ENCODE measurements at regions not wholly inside any gene's neighbourhood (a gene's known extent, or its start where the extent isn't known, plus 50 kb on each side); places are given as distances from the start of the nearest gene placed in this dataset.

DNA sequence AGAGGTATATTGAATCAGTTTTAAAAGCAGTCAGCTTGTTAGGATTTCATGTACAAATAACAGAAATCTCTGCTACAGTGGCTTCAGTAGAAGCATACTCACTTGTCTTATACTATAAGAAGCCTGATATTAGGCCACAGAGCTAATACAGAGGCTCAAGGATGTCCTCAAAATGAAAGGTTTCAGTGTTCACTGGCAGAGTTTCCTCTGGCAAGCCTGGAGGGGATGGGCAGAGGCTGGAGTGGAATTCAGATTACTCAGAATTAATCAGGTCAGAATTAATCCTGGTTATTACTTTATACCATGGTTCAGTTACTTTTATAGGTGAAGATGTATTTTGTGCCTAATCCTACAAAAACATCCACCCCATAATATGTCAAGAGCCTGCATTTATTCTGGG lies 520.5 kb downstream of the USP25 start:
- intact Hi-C loops (cut with DNase I) = no loop called here
- no peak for DNase-seq (ENCODE audit: low spot score)

DNA sequence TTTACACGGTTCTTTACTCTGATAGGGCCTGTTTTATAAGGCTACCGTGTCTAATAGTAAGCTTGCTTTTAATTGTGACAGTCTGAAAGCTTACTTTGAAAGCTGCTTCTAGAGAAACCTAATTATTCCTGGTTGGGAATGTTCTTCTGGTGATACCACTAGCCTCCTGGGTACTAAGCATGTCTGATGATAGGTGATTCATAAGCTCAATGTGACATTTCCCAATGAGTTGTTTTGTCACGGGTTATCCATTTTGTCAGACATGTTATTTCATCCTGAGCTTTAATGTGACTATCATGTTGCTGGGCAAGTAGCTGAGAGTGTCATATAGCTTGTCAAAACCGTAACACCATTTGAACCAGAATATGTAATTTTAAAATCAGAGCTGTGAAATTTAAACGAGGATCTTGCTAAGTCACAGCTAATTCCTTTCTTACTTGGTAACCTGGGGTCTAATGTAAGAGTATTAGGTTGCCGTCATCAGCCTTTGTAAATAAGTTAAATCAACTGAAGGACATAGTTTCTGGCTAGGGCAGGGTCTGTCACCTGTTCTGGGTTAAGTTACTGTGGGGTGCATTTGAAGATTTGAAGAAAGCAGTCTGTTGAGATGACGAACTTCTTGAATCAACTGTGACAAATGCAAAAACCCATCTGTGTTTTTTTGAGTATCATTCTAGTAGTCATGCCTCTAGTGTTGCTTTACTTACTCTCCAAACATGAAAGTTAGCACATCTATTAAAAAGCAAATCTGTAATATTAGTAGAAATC lies 529.2 kb downstream of the USP25 start:
- intact Hi-C loops (cut with DNase I) = no loop called here
- DNase-seq (ENCODE audit: low spot score) = no peak

DNA sequence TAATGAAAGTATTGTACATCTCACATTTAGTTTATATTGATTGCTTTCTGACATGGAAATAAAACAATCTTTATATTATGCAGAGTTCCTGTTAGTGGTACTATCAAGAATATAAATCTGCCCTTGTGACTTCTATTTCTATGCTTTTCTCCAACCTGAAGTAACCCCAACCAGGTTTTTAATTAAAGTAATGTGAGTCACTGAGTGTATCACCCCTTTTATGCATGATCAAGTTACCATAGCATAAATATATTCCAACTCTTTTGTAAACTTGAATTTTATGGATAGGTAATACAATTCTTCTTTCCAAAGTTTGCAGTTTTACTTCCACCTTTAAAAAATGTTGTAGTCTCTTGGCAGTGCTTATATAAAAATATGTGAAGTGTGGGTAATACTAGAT lies 532.3 kb downstream of the USP25 start:
- DNase-seq (ENCODE audit: low spot score) = no peak
- intact Hi-C loops (cut with DNase I) = no loop called here

DNA sequence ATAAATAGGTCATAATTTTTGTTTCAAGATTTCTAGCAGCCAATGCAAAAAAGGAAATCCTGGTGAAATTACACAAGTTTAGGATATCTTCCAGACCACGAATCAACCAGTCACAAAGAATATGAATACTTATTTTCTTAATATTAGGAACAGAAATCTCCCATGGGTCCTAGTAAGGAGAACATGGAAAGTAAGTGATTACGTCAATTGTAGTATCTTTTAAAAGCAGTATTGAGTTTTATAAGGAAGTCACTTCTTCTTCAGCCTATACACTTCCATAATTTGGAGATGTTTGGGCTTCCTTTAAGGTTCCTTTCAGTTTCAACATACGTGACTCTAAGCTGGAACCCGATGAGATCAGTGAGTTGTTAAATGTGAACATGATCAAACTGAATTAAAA lies 534.5 kb downstream of the USP25 start:
- DNase-seq (ENCODE audit: low spot score) = no peak
- intact Hi-C loops (cut with DNase I) = no loop called here

DNA sequence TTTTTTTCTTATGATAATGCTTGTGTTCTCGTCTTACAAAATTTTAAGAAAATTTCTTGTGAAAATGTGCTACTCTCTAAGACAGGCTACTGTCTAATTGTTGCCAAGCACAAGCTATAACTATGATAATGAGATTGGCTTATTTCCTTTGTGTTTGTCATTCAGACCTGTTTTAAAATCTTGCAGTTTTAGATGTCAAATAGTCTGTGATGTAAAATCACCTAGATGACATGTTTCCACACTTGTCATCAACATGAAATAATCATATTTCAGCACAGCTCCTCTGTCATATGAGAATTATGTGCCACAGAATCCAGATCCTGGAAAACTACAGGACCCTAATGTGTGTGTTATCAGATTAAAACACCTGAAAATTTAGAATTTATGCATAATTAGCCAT lies 539.7 kb downstream of the USP25 start:
- no peak for DNase-seq (ENCODE audit: low spot score)
- intact Hi-C loops (cut with DNase I) = no loop called here

DNA sequence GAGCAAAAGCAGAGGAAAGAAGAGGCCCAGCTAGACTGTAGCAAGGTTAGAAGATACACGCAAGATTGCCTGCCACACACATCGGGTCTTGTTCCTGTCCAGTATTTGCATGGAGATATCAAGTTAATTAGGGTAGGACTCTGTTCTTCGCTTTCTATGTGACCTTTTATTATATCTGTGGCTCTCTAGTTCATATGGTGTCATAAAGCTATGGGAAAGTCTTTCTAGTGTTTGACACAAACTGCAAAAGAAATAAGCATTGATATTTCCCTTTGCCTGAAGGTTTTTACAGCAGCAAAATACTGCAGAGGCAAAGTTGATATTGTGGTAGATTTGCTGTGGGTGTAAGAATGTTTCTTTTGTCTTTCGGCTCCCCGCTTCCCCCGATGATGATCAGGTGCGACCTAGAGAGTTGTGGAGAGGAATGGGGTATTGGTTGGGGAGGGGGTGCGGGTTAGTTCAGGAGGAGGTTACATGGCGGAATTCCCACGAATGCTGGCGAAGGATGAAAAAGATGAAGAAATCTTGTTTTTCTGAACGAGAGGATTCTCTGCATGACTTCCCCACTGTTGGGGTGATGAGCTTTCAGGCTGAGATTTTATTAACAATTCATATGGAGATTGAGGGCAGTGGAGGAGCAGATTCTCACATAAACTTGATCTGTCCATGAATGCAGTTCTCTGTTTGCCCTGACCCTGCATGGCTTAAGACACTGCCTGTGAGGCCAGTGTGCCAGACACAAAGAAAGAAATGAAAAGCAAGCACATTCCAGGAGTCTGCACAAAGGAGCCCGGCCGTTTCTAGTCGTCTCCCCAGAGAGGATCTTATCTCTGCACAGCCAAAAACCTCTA lies 550.2 kb downstream of the USP25 start:
- intact Hi-C loops (cut with DNase I) = no loop called here
- DNase-seq (ENCODE audit: low spot score) = no peak

DNA sequence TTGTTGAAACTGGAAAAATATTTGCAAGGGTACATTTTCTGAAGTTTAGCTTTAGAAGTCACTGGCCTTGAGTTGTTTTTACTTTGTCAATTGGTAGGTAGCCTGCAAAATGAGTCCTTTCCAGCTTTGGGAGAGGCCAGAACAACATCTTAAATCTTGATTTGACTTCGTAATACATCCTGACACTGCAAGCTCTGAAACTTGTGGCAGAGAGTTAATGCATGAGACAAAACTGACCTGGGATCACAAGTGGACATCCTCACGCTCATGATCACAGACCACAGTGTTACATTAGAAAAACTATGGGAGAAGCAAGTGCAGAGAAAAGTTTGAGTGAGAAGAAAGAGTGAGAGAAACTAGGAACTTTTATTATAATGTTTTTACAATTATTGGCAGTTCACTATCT lies 550.9 kb downstream of the USP25 start:
- DNase-seq (ENCODE audit: low spot score) = no peak
- intact Hi-C loops (cut with DNase I) = no loop called here

DNA sequence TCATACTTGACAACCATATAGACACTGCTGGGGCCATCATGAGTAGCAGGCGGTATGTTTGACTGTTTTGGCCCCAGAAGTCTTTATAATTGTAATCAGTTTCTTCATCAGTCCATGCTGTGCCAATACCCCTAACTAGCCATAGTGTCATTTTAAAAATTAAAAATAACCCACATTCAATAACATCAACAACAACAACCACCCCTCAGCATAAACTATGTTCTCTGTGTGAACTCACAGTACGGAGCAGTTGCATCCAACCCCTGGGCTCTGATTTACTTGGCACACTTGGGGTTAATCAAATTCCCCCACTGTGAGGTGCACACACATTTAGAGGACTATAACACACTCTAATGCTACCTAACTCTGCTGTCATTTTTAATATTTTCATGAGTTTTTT lies 553.7 kb downstream of the USP25 start:
- intact Hi-C loops (cut with DNase I) = no loop called here

DNA sequence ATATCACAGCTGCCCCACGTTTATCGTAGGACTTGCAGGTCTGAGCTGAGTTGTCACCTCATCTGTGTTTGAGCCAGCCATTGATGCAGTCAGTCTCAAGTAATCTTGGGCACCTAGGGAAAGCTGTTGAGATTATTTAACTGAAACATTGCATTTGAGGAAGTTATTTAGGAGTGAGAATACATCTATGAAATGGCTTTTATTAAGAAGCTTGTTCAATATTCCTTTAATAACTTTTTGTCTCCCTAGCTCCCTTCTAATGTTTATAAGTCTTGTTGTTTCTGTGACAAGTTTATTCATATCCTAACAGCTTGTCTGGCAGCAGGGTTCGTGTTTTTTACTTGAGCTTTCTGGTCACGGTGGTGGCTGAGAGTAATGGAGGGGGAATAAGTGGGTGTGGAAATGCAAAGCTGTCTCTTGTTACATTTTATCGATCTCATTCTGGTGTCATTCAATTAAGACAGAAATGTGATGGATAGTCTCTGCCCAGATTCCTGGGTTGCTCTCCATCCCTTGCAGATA lies 555.9 kb downstream of the USP25 start:
- intact Hi-C loops (cut with DNase I) = no loop called here
- no peak for DNase-seq (ENCODE audit: low spot score)

More for the DNA sequence above, 553.7 kb downstream of the USP25 start:
- DNase-seq (ENCODE audit: low spot score) = no peak

DNA sequence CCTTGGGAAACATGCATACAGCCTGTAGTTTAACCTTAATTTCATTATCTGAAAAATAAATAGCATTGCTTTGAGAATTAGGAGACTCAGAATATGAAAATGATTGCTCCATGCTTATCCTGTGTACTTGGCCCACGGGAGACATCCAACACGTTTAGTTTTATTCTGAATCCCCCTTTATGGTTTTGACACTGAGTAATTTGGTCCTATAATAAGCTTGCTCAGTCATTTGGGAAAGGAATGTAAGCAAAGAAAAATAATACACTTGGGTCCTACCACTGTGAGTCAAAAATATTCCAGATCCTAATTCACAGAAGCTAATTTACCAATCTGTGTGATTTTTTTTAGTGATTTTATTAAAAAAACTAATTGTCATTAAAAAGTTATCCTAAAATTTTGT lies 557.3 kb downstream of the USP25 start:
- intact Hi-C loops (cut with DNase I) = no loop called here
- no peak for DNase-seq (ENCODE audit: low spot score)

DNA sequence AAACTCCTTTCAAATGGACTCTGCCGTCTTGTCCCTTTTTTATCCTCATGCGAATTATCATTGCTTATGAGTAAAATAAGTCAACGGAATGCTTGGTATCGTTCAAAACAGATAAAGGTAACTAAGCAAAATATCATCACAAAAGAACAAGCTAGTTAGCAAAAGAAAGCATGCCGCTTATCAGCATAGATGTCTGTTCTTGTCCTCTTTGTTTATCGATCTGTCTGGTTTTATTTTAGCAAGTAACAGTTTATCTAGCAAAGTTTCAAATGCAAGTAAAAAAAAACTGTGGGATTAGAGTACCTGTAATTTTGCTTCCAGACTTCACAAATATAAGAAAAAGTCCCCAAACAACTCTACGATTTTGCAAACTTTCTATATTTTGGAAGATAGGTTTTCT lies 561.5 kb downstream of the USP25 start:
- no peak for DNase-seq (ENCODE audit: low spot score)
- intact Hi-C loops (cut with DNase I) = no loop called here

DNA sequence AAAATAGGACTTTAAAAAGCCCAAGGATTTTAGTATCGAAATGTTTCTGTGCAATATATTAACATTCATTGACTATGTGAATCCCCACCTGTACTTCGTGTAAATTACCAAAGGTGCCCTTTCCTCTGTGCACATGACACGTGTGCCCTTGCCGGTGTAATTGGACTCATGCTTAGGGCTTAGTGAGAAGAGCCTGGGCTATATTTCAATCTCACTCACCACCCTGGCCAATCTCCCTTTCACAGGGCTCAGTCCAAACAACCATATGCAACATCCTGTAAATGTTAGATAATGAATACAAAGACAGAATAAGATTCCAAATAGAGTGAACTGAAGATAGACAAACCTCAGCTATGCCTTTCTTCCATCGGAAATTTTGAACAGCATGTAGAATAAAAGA lies 564.3 kb downstream of the USP25 start:
- intact Hi-C loops (cut with DNase I) = no loop called here
- DNase-seq (ENCODE audit: low spot score) = no peak

DNA sequence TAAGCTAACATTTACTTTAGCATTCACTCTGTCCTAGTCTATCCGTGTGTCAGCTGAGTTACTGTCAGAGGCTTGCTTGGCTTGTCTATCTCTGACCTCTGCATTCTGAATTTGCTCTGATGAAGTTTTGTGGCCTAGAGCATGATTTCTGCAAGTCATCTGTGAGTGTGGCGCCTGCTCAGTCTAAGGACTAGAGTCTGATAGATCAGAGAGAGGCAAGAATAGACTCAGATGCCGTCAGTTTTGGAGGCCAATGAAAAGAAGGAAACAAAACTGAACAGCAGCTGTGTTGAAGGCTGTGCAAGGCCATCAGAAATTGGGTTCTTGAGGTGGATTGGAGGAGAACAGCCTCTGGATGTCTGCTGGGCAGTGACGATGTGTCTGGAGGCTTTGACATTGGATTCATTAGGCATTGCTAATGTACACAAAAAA lies 573.1 kb downstream of the USP25 start:
- intact Hi-C loops (cut with DNase I) = loop anchor here (10.0 kb wide), 2 partner anchors 108 to 232 kb away; no protein-coding TSS in a partner anchor
- no peak for DNase-seq (ENCODE audit: low spot score)

DNA sequence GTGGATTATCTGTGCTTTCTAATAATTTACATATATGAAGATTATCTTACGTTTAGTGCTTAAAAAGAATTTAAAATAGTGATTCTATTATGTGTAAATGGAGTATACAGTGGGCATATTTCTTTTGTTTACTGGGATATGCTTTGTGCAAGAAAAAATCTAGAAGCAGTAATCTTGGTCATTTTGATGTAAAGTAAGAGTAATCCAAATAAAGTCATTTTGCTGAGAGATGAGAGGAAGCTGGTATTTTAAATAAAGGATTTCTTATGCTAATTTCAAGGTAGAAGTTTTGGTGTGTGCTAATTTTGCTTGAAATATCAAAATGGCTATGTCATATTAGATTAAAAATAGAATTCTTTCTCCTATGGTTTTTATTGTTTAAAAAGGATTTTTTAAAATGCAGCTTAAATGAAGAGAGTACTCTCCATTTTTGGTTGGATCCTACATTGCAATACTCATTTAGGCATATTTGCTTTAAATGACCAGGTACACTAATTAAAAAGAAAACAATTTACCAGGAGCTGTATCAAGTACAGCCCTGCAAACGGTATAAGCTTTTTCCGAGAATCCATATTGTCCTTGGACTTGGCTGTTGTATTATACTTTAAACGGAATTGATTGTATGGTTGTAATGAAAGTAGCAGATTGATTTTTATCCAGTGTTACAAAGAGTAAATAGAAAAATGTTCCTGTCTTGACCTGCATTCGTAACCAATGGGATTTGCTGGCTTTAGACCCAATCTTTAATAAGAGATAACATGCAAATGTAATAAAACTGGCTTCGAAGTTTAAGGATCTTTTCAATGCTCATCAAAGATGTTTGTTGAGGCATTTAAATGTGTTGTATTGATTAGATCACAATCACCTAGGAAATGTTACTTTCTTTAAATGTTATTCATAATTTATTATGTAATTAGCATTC lies 574.7 kb downstream of the USP25 start:
- DNase-seq (ENCODE audit: low spot score) = no peak
- intact Hi-C loops (cut with DNase I) = loop anchor here (10.0 kb wide), 2 partner anchors 110 to 230 kb away; no protein-coding TSS in a partner anchor

DNA sequence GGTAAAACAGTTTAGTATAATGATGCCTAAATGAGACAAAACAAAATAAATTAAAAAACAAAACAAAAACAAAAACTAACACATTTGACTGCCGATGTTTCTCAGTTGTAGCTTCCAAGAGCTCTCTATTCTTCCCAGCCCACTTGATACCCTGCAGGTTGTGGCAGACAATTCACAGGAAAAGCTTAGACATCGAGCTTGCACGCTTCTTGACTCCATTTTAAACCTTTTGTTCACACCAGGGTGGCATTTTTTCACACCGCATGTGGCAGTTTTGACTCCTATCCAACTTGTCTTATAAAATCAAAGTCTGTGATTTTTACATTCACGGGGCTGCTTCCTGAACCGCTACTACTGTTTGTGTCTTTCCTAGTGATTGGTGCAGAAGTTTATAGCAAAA lies 575.9 kb downstream of the USP25 start:
- no peak for DNase-seq (ENCODE audit: low spot score)
- intact Hi-C loops (cut with DNase I) = loop anchor here (10.0 kb wide), 2 partner anchors 111 to 229 kb away; no protein-coding TSS in a partner anchor

DNA sequence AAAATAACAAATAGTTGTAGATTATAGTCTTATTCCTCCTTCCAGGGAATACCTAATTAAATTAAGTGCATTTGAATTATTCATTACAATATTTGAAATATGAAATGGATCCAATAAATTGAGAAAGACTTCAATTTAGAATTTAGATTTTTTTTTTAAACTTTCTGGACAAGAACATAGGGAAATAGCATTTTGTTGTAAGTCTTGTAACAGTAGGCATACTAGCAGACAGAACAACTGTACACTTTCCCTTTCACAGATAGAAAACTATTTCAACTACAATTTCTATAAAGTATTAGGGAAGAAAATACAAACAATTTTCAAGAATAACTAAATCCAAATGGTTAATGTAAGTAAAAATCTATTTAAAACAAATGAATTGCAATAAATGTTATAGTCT lies 577.5 kb downstream of the USP25 start:
- intact Hi-C loops (cut with DNase I) = loop anchor here (10.0 kb wide), 2 partner anchors 112 to 228 kb away; no protein-coding TSS in a partner anchor
- DNase-seq (ENCODE audit: low spot score) = no peak

DNA sequence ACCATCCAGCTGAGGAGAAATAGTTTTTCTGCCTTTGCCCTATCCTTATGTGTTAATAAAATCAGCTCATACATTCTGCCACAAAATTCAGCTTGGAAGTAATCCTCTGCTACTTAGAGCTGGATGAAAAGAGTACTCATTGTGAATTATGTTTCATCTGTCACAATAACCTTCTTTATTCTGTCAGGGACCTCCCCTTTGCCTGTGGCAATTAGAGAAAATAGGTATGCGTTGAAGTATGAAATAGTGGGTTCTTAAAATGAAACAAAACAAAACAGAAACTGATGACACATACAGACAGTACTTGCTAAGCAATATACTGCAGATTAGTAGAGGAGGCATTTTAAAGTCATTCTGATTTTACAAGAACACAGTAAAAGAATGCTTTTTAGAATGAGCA lies 578.5 kb downstream of the USP25 start:
- intact Hi-C loops (cut with DNase I) = loop anchor here (10.0 kb wide), 2 partner anchors 113 to 227 kb away; no protein-coding TSS in a partner anchor
- no peak for DNase-seq (ENCODE audit: low spot score)

DNA sequence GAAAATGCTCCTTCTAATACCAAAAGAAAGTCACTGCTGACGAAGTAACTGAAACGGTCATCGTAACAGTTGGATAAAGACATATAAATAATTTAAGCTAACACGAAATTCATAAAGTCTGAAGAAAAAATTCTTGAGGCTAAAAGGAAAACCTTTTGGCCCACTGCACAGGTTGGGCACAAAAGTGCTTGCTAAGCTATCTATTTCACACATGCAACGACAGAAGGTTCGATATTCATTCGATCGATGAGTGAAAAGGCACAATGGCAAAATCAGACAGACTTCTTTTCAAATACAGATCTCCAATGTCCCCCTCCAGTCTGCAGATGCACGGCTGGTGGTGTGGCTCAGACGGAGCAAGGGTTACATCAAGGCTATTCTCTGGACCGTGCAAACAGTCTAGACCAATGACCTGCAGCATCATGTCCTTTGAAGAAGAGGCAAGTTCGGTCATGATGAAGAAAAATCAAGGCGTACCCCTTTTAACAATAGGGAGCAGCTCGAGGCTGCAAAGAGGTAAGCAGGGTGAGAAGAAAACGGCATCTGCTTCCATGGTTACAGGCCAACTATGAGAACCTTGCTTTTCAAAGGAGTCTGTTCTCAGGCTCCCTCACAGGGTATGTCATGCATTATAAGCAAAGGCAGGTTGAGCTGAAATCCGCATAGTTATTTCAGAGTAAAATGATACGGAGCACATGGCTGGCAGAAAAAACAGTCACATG lies 579.6 kb downstream of the USP25 start:
- intact Hi-C loops (cut with DNase I) = loop anchor here (10.0 kb wide), 2 partner anchors 115 to 225 kb away; no protein-coding TSS in a partner anchor
- DNase-seq (ENCODE audit: low spot score) = no peak

DNA sequence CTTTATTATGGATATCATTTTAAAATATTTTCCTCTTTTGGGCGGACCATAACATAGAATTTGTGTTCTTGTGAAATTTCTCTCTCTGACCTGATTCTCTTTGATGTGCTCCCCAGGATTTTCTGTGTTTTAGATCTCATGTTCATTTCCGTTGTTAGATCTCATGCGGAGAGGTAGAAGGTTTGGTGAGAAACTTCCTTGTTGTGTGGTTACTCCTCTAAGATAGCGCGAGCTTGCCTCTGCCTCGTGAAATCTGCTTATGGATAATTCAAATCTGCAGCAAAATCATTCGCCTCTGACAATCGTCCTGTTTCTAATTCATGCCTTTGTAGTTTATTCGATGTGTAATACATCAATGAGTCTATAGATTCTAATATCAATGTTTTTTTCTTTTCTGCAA lies 580.4 kb downstream of the USP25 start:
- intact Hi-C loops (cut with DNase I) = no loop called here
- DNase-seq (ENCODE audit: low spot score) = no peak
